Upper lobe of left lung (tissue), 6 donors: ENCODE measurements at regions not wholly inside any gene's neighbourhood (a gene's known extent, or its start where the extent isn't known, plus 50 kb on each side); places are given as distances from the start of the nearest gene placed in this dataset.

Experiments used
- ATAC-seq, 2 donors: fragments of 200-7000 bp; cut with Tn5 transposase; one replicate each; pipeline ENCODE4 v1.9.1; 2022; ENCODE audit warnings: mild to moderate bottlenecking in 2 of 2, moderate library complexity in 2 of 2; ENCODE audit not compliant: low FRiP score in 2 of 2
- DNase-seq, 2 donors: peaks; one replicate each; pipeline ENCODE4 v3.0.0-alpha.2; 2019 to 2020
- H3K27ac ChIP-seq, 4 donors: fragments of 200-600 bp; sonication (generic); one replicate each; pipeline ENCODE4 v1.5.1; 2016 to 2019
- H3K27me3 ChIP-seq, 4 donors: fragments of 200-600 bp; sonication (generic); one replicate each; pipeline ENCODE4 v1.5.1; 2017 to 2019
- H3K36me3 ChIP-seq, 4 donors: fragments of 200-600 bp; sonication (generic); one replicate each; pipeline ENCODE4 v1.5.1; 2016 to 2019
- H3K4me1 ChIP-seq, 4 donors: fragments of 200-600 bp; sonication (generic); one replicate each; pipeline ENCODE4 v1.5.1; 2018 to 2019
- H3K4me3 ChIP-seq, 4 donors: fragments of 200-600 bp; sonication (generic); one replicate each; pipeline ENCODE4 v1.5.1; 2017 to 2019; ENCODE audit warnings: mild to moderate bottlenecking in 2 of 4, moderate library complexity in 1 of 4
- H3K9me3 ChIP-seq, 4 donors: fragments of 200-600 bp; sonication (generic); one replicate each; pipeline ENCODE4 v1.5.1; 2018 to 2019
- CTCF ChIP-seq, 6 experiments: fragments of 450-650 bp in 4 of 6; fragments of 200-600 bp in 2 of 6; sonication (generic) in 2 of 6; IDR thresholded peaks; one replicate each; pipeline ENCODE4 v1.5.1; 2016 to 2019; ENCODE audit warnings: antibody characterized with exemption in 6 of 6
- EP300 ChIP-seq, 4 donors: sonication (generic); formaldehyde crosslinking; IDR thresholded peaks; one replicate each; pipeline ENCODE4 v1.5.1; 2017; ENCODE audit warnings: antibody characterized with exemption in 4 of 4, control low read depth in 2 of 4
- POLR2A ChIP-seq, 4 donors: fragments of 450-650 bp; IDR thresholded peaks; one replicate each; pipeline ENCODE4 v1.5.1; 2016 to 2017; ENCODE audit warnings: antibody characterized with exemption in 4 of 4, mild to moderate bottlenecking in 2 of 4
- POLR2AphosphoS5 ChIP-seq, 2 donors: sonication (generic); formaldehyde crosslinking; IDR thresholded peaks; one replicate each; pipeline ENCODE4 v1.5.1; 2017; ENCODE audit warnings: antibody characterized with exemption in 2 of 2
- WGBS, 2 donors: methylation state at CpG; one replicate each; pipeline ENCODE4 v1.1.5; 2017 to 2018; 5-methylcytosine and 5-hydroxymethylcytosine counted together
- donor health status: DM: no; HTN: no; CAD: no; lungs with moderate emphysema.
- donor health status: DM: no; HTN: yes; CAD: no; lungs with severe emphysema.

GRCh38 chr13:107742544-107742943 is 472.8 kb downstream of the LIG4 start:
- no peaks in the 10 kb centered on the region for H3K27me3 ChIP-seq
- no peaks in the 10 kb centered on the region for H3K9me3 ChIP-seq
- no peak for DNase-seq
- no peak for ATAC-seq
- H3K4me3 ChIP-seq = no peak overlapping the region
- TF ChIP-seq CTCF (IDR thresholded peaks at IDR 0.05) = no peak
- TF ChIP-seq POLR2AphosphoS5 (IDR thresholded peaks at IDR 0.05) = no peak
- no peak for TF ChIP-seq POLR2A (IDR thresholded peaks at IDR 0.05)
- no peak for TF ChIP-seq EP300 (IDR thresholded peaks at IDR 0.05)
- no peaks in the 10 kb centered on the region for H3K4me1 ChIP-seq
- no peaks in the 10 kb centered on the region for H3K36me3 ChIP-seq
- no peak overlapping the region for H3K27ac ChIP-seq
- 94 to 100% methylated on average over 1 of the region's 1 CpG for WGBS, 2 donors

- H3K27me3 ChIP-seq = no peaks in the 10 kb centered on the region
- no peak for DNase-seq
Observed at GRCh38 chr13:107738004-107738403, 477.3 kb downstream of the LIG4 start.

GRCh38 chr13:107736731-107737130 is 478.6 kb downstream of the LIG4 start:
- TF ChIP-seq POLR2A (IDR thresholded peaks at IDR 0.05) (no peak), EP300 (IDR thresholded peaks at IDR 0.05) (no peak), POLR2AphosphoS5 (IDR thresholded peaks at IDR 0.05) (no peak), CTCF (IDR thresholded peaks at IDR 0.05) (no peak)
- Histone ChIP-seq H3K4me3 (no peak overlapping the region), H3K9me3 (no peaks in the 10 kb centered on the region), H3K27me3 (no peaks in the 10 kb centered on the region), H3K27ac (no peak overlapping the region), H3K36me3 (no peaks in the 10 kb centered on the region), H3K4me1 (no peaks in the 10 kb centered on the region)
- DNase-seq = no peak
- WGBS, 2 donors = 67 to 73% methylated on average over 2 of the region's 2 CpGs
- ATAC-seq = no peak

More at GRCh38 chr13:107738004-107738403, 477.3 kb downstream of the LIG4 start:
- Histone ChIP-seq H3K36me3 (no peaks in the 10 kb centered on the region), H3K4me1 (no peaks in the 10 kb centered on the region), H3K27ac (no peak overlapping the region), H3K9me3 (no peaks in the 10 kb centered on the region), H3K4me3 (no peak overlapping the region)
- 73 to 81% methylated on average over 4 of the region's 4 CpGs for WGBS, 2 donors
- TF ChIP-seq POLR2AphosphoS5 (IDR thresholded peaks at IDR 0.05) = no peak
- no peak for TF ChIP-seq EP300 (IDR thresholded peaks at IDR 0.05)
- TF ChIP-seq CTCF (IDR thresholded peaks at IDR 0.05) = no peak
- TF ChIP-seq POLR2A (IDR thresholded peaks at IDR 0.05) = no peak
- ATAC-seq = no peak

- TF ChIP-seq POLR2A (IDR thresholded peaks at IDR 0.05) (no peak), EP300 (IDR thresholded peaks at IDR 0.05) (no peak), POLR2AphosphoS5 (IDR thresholded peaks at IDR 0.05) (no peak), CTCF (IDR thresholded peaks at IDR 0.05) (no peak)
- no peaks in the 10 kb centered on the region for H3K36me3 ChIP-seq
- ATAC-seq (no peak), DNase-seq (no peak)
- 69 to 77% methylated on average over 11 of the region's 11 CpGs for WGBS, 2 donors
- no peak overlapping the region for H3K27ac ChIP-seq
- no peaks in the 10 kb centered on the region for H3K27me3 ChIP-seq
- H3K4me3 ChIP-seq = no peak overlapping the region
- no peaks in the 10 kb centered on the region for H3K4me1 ChIP-seq
- H3K9me3 ChIP-seq = no peaks in the 10 kb centered on the region
Observed at GRCh38 chr13:107736170-107736569, 479.2 kb downstream of the LIG4 start.

GRCh38 chr13:107734891-107735625 is 480.3 kb downstream of the LIG4 start:
- H3K36me3 ChIP-seq = no peaks in the 10 kb centered on the region
- H3K9me3 ChIP-seq = no peaks in the 10 kb centered on the region
- DNase-seq (no peak), ATAC-seq (no peak)
- TF ChIP-seq POLR2AphosphoS5 (IDR thresholded peaks at IDR 0.05) (no peak), CTCF (IDR thresholded peaks at IDR 0.05) (no peak), EP300 (IDR thresholded peaks at IDR 0.05) (no peak)
- no peaks in the 10 kb centered on the region for H3K4me1 ChIP-seq
- WGBS, 2 donors = 61 to 74% methylated on average over 7 of the region's 7 CpGs
- H3K27ac ChIP-seq = no peak overlapping the region
- H3K27me3 ChIP-seq = no peaks in the 10 kb centered on the region
- no peak overlapping the region for H3K4me3 ChIP-seq
